GM19372 (cell line): ENCODE measurements at regions not wholly inside any gene's neighbourhood (a gene's known extent, or its start where the extent isn't known, plus 50 kb on each side); places are given as distances from the start of the nearest gene placed in this dataset.

ENCODE experiments used
- ATAC-seq: cut with Tn5 transposase; IDR thresholded peaks from one replicate; pipeline ENCODE4 v1.9.1; 2021; ENCODE audit warnings: mild to moderate bottlenecking, low read depth, moderate library complexity; ENCODE audit not compliant: unreplicated experiment

- ATAC-seq, result no peak
Measured at GRCh38 chr5:156261275-156261939, 65.6 kb upstream of the SGCD start.

GRCh38 chr5:156271569-156271968, 55.4 kb upstream of the SGCD start:
- no peak for ATAC-seq

- no peak for ATAC-seq
Measured at GRCh38 chr5:156272139-156272538, 54.8 kb upstream of the SGCD start.

- ATAC-seq, result no peak
Measured at GRCh38 chr5:156273325-156273724, 53.6 kb upstream of the SGCD start.

GRCh38 chr5:156274453-156274852, 52.5 kb upstream of the SGCD start:
- ATAC-seq, result no peak
